Upper lobe of left lung (tissue), 6 donors: ENCODE measurements at regions not wholly inside any gene's neighbourhood (a gene's known extent, or its start where the extent isn't known, plus 50 kb on each side); places are given as distances from the start of the nearest gene placed in this dataset.

Source experiments
- ATAC-seq, 2 donors: fragments of 200-7000 bp; cut with Tn5 transposase; one replicate each; pipeline ENCODE4 v1.9.1; 2022; ENCODE audit warnings: mild to moderate bottlenecking in 2 of 2, moderate library complexity in 2 of 2; ENCODE audit not compliant: low FRiP score in 2 of 2
- DNase-seq, 2 donors: peaks; one replicate each; pipeline ENCODE4 v3.0.0-alpha.2; 2019 to 2020
- H3K27ac ChIP-seq, 4 donors: fragments of 200-600 bp; sonication (generic); one replicate each; pipeline ENCODE4 v1.5.1; 2016 to 2019
- H3K27me3 ChIP-seq, 4 donors: fragments of 200-600 bp; sonication (generic); one replicate each; pipeline ENCODE4 v1.5.1; 2017 to 2019
- H3K36me3 ChIP-seq, 4 donors: fragments of 200-600 bp; sonication (generic); one replicate each; pipeline ENCODE4 v1.5.1; 2016 to 2019
- H3K4me1 ChIP-seq, 4 donors: fragments of 200-600 bp; sonication (generic); one replicate each; pipeline ENCODE4 v1.5.1; 2018 to 2019
- H3K4me3 ChIP-seq, 4 donors: fragments of 200-600 bp; sonication (generic); one replicate each; pipeline ENCODE4 v1.5.1; 2017 to 2019; ENCODE audit warnings: mild to moderate bottlenecking in 2 of 4, moderate library complexity in 1 of 4
- H3K9me3 ChIP-seq, 4 donors: fragments of 200-600 bp; sonication (generic); one replicate each; pipeline ENCODE4 v1.5.1; 2018 to 2019
- EP300 ChIP-seq, 4 donors: sonication (generic); formaldehyde crosslinking; IDR thresholded peaks; one replicate each; pipeline ENCODE4 v1.5.1; 2017; ENCODE audit warnings: antibody characterized with exemption in 4 of 4, control low read depth in 2 of 4
- POLR2A ChIP-seq, 4 donors: fragments of 450-650 bp; IDR thresholded peaks; one replicate each; pipeline ENCODE4 v1.5.1; 2016 to 2017; ENCODE audit warnings: antibody characterized with exemption in 4 of 4, mild to moderate bottlenecking in 2 of 4
- POLR2AphosphoS5 ChIP-seq, 2 donors: sonication (generic); formaldehyde crosslinking; IDR thresholded peaks; one replicate each; pipeline ENCODE4 v1.5.1; 2017; ENCODE audit warnings: antibody characterized with exemption in 2 of 2
- WGBS, 2 donors: methylation state at CpG; one replicate each; pipeline ENCODE4 v1.1.5; 2017 to 2018; 5-methylcytosine and 5-hydroxymethylcytosine counted together
- TF ChIP-seq, protein P1 (sequence below), 6 experiments: fragments of 450-650 bp in 4 of 6; fragments of 200-600 bp in 2 of 6; sonication (generic) in 2 of 6; IDR thresholded peaks; one replicate each; pipeline ENCODE4 v1.5.1; 2016 to 2019; ENCODE audit warnings: antibody characterized with exemption in 6 of 6
- donor health status: DM: no; HTN: no; CAD: no; lungs with moderate emphysema.
- donor health status: DM: no; HTN: yes; CAD: no; lungs with severe emphysema.

DNA sequence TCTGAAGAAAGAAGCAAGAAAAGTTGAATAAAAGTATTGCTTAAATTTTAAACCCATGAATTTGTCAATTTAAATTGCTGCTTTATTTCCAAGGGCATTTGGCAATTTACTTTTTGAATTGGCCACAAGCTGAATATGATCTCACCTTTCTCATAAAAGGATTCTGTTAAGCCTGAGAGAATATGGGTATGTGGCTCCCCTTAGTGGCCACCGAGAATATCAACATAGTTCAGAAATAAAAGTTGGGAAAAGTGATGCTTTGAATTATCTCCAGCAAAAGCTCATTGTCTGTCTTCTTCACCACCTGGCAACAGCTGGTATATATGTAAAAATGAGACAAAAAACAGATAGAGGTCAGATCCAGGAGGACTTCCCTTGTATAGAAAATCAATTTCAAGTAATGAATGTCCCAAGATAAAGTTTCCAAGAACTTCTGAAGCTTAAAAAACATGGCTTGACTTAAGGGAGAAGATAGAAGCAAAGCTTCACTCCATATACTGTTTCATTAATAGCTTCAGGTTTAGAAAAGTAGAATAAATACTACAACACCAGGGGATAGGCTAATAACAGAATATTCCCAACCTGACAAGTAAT is 290.7 kb upstream of the FAM241A start:
- H3K36me3 ChIP-seq, result no peaks in the 10 kb centered on the region
- H3K4me3 ChIP-seq, result no peak overlapping the region
- H3K27ac ChIP-seq, result no peak overlapping the region
- 3 to 4% methylated on average over 1 of the region's 1 CpG for WGBS, 2 donors
- H3K4me1 ChIP-seq, result no peaks in the 10 kb centered on the region
- no peaks in the 10 kb centered on the region for H3K9me3 ChIP-seq
- DNase-seq (no peak), ATAC-seq (peak in 1 of 2 donors; percentile 61)
- H3K27me3 ChIP-seq, result no peaks in the 10 kb centered on the region
- TF ChIP-seq, protein P1, sequence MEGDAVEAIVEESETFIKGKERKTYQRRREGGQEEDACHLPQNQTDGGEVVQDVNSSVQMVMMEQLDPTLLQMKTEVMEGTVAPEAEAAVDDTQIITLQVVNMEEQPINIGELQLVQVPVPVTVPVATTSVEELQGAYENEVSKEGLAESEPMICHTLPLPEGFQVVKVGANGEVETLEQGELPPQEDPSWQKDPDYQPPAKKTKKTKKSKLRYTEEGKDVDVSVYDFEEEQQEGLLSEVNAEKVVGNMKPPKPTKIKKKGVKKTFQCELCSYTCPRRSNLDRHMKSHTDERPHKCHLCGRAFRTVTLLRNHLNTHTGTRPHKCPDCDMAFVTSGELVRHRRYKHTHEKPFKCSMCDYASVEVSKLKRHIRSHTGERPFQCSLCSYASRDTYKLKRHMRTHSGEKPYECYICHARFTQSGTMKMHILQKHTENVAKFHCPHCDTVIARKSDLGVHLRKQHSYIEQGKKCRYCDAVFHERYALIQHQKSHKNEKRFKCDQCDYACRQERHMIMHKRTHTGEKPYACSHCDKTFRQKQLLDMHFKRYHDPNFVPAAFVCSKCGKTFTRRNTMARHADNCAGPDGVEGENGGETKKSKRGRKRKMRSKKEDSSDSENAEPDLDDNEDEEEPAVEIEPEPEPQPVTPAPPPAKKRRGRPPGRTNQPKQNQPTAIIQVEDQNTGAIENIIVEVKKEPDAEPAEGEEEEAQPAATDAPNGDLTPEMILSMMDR (IDR thresholded peaks at IDR 0.05), result peak in 5 of 6 experiments; percentile 11 to 56 (median 50)
- no peak for TF ChIP-seq EP300 (IDR thresholded peaks at IDR 0.05)

DNA sequence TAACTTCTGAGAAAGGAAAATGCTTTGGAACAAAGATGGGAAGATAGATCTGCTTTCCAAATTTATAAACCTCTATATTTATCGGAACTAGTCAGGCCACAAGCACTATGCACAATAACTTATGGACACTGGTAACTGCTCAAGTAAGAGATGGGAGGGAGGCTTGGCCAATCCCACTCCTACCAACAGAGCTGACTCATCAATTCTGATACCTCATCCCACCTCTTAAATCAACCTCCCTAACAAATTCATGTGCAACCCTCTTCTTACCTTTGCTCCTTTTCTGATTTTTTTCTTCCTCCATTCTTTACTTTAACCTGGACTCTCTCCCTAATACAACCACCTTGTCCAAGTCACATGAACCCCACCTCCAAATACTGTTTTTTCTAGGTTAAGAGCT is 289.9 kb upstream of the FAM241A start:
- H3K27me3 ChIP-seq, result no peaks in the 10 kb centered on the region
- ATAC-seq, result no peak
- H3K27ac ChIP-seq, result no peak overlapping the region
- H3K36me3 ChIP-seq, result no peaks in the 10 kb centered on the region
- H3K4me1 ChIP-seq, result no peaks in the 10 kb centered on the region
- no peak overlapping the region for H3K4me3 ChIP-seq
- no peaks in the 10 kb centered on the region for H3K9me3 ChIP-seq
- 96% methylated on average over 1 of the region's 1 CpG for WGBS, 2 donors
- no peak for DNase-seq
- no peak for TF ChIP-seq EP300 (IDR thresholded peaks at IDR 0.05)
- TF ChIP-seq, protein P1 (IDR thresholded peaks at IDR 0.05), result no peak
- TF ChIP-seq POLR2A (IDR thresholded peaks at IDR 0.05), result no peak
- no peak for TF ChIP-seq POLR2AphosphoS5 (IDR thresholded peaks at IDR 0.05)

DNA sequence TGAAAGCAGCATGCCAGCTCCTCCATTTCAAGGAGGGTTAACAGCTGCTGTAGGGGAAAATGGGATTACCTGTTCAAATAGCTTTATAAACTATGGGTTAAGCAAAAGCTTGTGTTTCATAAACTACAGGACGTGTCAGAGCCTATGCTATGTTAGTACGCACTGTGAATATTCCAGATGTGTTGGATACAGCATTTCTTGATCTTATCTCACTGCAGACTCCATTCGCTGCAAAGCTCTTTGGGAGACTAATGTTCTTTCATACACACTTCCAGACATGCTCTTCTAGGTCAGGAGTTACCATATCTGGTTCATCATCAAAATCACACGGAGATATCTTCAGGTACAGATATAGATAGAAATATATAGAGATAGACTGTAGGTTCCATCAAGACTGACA is 281.2 kb upstream of the FAM241A start:
- DNase-seq, result no peak
- 66 to 73% methylated on average over 4 of the region's 4 CpGs for WGBS, 2 donors

GRCh38 chr4:111869339-111869738 is 275.9 kb upstream of the FAM241A start:
- TF ChIP-seq POLR2A (IDR thresholded peaks at IDR 0.05), result no peak
- TF ChIP-seq, protein P1 (IDR thresholded peaks at IDR 0.05), result no peak
- Histone ChIP-seq H3K27ac (no peak overlapping the region), H3K27me3 (no peaks in the 10 kb centered on the region), H3K36me3 (no peaks in the 10 kb centered on the region), H3K4me3 (no peak overlapping the region), H3K4me1 (no peaks in the 10 kb centered on the region), H3K9me3 (no peaks in the 10 kb centered on the region)
- WGBS, 2 donors, result 93 to 96% methylated on average over 4 of the region's 4 CpGs
- ATAC-seq, result no peak
- DNase-seq, result no peak

More for the DNA sequence above, 281.2 kb upstream of the FAM241A start:
- no peak for ATAC-seq
- no peaks in the 10 kb centered on the region for H3K27me3 ChIP-seq
- no peak for TF ChIP-seq POLR2AphosphoS5 (IDR thresholded peaks at IDR 0.05)
- no peak for TF ChIP-seq EP300 (IDR thresholded peaks at IDR 0.05)
- TF ChIP-seq POLR2A (IDR thresholded peaks at IDR 0.05), result no peak
- TF ChIP-seq, protein P1 (IDR thresholded peaks at IDR 0.05), result no peak
- no peaks in the 10 kb centered on the region for H3K36me3 ChIP-seq
- no peak overlapping the region for H3K27ac ChIP-seq
- H3K4me1 ChIP-seq, result no peaks in the 10 kb centered on the region
- no peaks in the 10 kb centered on the region for H3K9me3 ChIP-seq
- H3K4me3 ChIP-seq, result no peak overlapping the region

- TF ChIP-seq POLR2A (IDR thresholded peaks at IDR 0.05) (no peak), EP300 (IDR thresholded peaks at IDR 0.05) (no peak), POLR2AphosphoS5 (IDR thresholded peaks at IDR 0.05) (no peak)
- TF ChIP-seq, protein P1 (IDR thresholded peaks at IDR 0.05), result no peak
- ATAC-seq, result no peak
- WGBS, 2 donors, result 65% methylated on average over 1 of the region's 1 CpG
These were observed 273.5 kb upstream of the FAM241A start for GRCh38 chr4:111871802-111872201.

More at GRCh38 chr4:111871802-111872201, 273.5 kb upstream of the FAM241A start:
- no peaks in the 10 kb centered on the region for H3K4me1 ChIP-seq
- H3K4me3 ChIP-seq, result no peak overlapping the region
- H3K36me3 ChIP-seq, result no peaks in the 10 kb centered on the region
- H3K9me3 ChIP-seq, result no peaks in the 10 kb centered on the region
- no peaks in the 10 kb centered on the region for H3K27me3 ChIP-seq
- no peak overlapping the region for H3K27ac ChIP-seq
- no peak for DNase-seq
